Fibroblast of mammary gland (primary cell): ENCODE measurements at regions not wholly inside any gene's neighbourhood (a gene's known extent, or its start where the extent isn't known, plus 50 kb on each side); places are given as distances from the start of the nearest gene placed in this dataset.

Experiments
- DNase-seq: peaks from one replicate; pipeline ENCODE4 v3.0.0-alpha.2; 2010; ENCODE audit warnings: low read depth
- H3K4me3 ChIP-seq: 2 replicates; pipeline ENCODE4 v1.5.1; 2011; ENCODE audit warnings: low read depth, mild to moderate bottlenecking, low read length, moderate library complexity; ENCODE audit not compliant: control insufficient read depth
- TF ChIP-seq, protein P1 (sequence below): conservative IDR thresholded peaks from 2 replicates; pipeline ENCODE4 v1.5.1; 2011; ENCODE audit warnings: low read depth, low read length, inconsistent platforms; ENCODE audit not compliant: control insufficient read depth, insufficient read depth

GRCh38 chr5:90290648-90291047, 118.9 kb downstream of the CETN3 start:
- no peak for DNase-seq
- TF ChIP-seq, protein P1, sequence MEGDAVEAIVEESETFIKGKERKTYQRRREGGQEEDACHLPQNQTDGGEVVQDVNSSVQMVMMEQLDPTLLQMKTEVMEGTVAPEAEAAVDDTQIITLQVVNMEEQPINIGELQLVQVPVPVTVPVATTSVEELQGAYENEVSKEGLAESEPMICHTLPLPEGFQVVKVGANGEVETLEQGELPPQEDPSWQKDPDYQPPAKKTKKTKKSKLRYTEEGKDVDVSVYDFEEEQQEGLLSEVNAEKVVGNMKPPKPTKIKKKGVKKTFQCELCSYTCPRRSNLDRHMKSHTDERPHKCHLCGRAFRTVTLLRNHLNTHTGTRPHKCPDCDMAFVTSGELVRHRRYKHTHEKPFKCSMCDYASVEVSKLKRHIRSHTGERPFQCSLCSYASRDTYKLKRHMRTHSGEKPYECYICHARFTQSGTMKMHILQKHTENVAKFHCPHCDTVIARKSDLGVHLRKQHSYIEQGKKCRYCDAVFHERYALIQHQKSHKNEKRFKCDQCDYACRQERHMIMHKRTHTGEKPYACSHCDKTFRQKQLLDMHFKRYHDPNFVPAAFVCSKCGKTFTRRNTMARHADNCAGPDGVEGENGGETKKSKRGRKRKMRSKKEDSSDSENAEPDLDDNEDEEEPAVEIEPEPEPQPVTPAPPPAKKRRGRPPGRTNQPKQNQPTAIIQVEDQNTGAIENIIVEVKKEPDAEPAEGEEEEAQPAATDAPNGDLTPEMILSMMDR: no peak
- no peak overlapping the region for H3K4me3 ChIP-seq

DNA sequence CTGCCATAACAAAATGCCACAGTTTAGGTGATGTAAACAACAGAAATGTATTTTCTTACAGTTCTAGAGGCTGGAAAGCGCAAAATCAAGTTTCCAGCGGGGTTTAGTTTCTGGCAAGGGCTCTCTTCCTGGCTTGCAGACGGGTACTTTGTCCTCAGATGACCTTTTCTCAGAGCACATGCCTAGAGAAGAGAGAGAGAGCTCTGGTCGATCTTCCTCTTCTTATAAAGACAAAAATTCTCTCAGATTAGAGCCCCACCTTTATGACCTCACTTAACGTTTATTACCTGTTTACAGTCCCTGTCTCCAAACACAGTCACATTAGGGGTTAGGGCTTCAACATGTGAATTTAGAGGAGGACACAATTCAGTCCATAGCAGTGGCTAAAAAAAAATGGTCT, 119.7 kb downstream of the CETN3 start:
- TF ChIP-seq, protein P1: no peak
- peak; percentile 12 for DNase-seq

GRCh38 chr5:90287036-90287435, 122.5 kb downstream of the CETN3 start:
- TF ChIP-seq, protein P1: no peak

More for the DNA sequence above, 119.7 kb downstream of the CETN3 start:
- H3K4me3 ChIP-seq: no peak overlapping the region

DNA sequence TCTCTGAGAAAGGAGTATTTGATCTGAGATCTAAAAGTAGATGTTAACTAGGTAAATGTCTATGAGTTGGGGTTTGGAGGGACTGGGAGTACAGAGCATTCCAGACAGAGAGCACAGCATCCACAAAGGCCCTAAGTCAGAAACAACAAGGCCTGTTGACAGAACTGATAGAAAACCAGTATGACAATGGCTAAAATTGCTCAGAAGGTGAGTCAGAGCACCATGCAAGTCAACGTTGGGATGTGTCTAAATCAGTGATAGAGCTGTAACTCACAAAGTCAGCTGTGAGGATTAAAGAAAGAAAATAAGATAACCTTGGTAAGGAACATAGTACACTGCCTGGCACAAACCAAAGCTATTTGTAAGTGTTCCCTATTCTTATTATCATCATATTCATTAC, 124.0 kb downstream of the CETN3 start:
- H3K4me3 ChIP-seq: no peak overlapping the region
- TF ChIP-seq, protein P1: no peak
- DNase-seq: no peak

More at GRCh38 chr5:90287036-90287435, 122.5 kb downstream of the CETN3 start:
- no peak overlapping the region for H3K4me3 ChIP-seq
- no peak for DNase-seq

DNA sequence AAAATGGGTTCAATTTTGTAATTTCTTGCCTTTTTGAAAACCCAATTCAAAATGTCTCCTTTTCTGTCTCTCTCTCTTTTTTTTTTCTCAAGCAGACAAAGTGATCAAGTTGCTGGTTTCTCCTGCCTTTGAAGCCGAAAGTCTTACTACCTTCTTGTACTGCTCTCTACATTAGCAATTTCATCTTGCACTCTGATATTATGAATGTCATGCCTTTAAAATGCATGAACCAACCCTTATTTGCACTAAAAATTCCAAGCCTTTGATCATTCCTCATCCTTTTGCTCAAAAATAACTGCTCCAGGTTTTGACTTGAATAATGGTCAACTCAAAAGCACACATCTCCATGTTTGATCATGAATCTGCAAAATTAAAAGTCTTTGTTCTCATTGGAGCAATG, 125.2 kb downstream of the CETN3 start:
- H3K4me3 ChIP-seq: no peak overlapping the region
- DNase-seq: no peak
- TF ChIP-seq, protein P1: no peak

- no peak overlapping the region for H3K4me3 ChIP-seq
- peak; percentile 14 for DNase-seq
- TF ChIP-seq, protein P1: no peak
Measured at GRCh38 chr5:90279091-90279490, 130.5 kb downstream of the CETN3 start.

DNA sequence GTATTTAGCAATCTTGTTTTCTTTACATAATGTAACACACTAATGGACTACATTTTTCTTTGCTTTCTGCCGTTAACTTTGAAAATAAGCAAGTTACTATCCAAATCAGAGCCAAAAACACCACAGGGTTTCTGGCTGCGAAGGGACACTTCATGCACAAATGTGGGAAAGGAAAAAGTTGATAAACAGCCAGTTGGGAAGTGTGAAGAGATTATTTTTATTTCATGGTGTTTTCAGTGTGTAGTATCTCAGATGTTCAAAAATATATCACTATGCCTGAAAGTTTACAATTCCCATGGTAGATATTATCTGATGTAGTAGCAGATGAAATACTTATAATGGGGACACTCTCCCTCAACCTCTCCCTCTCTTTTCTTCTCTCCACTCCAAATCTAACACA, 135.3 kb downstream of the CETN3 start:
- DNase-seq: no peak
- TF ChIP-seq, protein P1: no peak
- H3K4me3 ChIP-seq: no peak overlapping the region
